ENCODE measurements at regions not wholly inside any gene's neighbourhood (a gene's known extent, or its start where the extent isn't known, plus 50 kb on each side); places are given as distances from the start of the nearest gene placed in this dataset.

DNA sequence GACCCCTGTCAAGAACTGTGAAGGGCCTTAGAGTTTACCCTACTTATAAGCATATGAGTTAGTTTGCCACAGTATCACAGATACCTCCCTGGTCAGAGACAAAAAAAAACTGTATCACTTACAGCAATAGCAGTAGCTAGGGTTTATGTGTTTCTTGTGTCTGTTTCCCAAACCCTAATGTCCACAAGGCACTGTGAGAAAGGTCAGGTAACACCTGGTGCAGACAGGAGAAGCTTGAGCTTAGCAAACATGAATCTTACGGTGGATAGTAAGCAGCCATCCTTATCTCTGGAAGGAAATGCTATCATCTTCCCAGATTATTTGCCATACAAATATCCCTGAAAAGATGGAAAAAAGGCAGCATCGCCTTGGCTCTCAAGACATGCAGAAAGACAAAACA is 208.5 kb upstream of the KCNN2 start:
- no peak for DNase-seq

GRCh38 chr5:114153833-114154232 is 208.0 kb upstream of the KCNN2 start:
- no peak for DNase-seq

DNA sequence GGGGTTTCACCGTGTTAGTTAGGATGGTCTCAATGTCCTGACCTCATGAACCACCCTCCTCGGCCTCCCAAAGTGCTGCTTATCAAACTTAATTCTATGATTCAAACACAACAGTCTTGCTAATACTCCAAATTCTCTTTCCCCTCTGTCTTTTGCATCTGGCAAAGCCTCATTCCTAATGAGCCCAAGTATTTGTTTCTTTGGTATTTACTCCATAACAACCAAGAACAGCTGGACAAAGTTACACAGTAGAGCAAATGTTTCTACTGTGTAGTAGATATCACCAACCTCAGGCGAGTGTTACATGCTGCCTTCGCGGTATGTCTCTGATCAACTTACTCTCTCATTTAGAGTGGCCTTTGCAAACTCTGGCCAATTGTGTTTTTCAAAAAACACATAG is 195.8 kb upstream of the KCNN2 start:
- no peak for DNase-seq

DNA sequence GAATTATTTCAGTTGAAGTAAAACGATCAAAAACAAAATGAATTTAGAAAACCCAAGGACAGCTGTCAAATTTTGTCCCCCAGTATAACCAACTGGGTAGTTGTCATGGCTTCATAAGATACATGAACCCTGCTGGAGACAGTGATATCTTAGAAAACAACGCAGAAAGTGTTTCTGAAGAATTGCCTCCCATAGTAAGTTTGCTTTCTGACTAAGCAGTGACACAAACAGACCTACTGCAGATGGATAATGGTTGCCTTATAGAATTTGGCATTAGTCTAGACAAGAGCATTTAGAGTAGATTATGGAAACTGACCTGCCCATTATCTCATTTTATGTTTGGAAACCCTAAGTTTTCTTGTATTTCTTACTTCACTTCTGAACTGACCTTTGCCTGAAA is 187.7 kb upstream of the KCNN2 start:
- no peak for DNase-seq

GRCh38 chr5:114174837-114175236 is 187.0 kb upstream of the KCNN2 start:
- DNase-seq: no peak

GRCh38 chr5:114176356-114176755 is 185.5 kb upstream of the KCNN2 start:
- DNase-seq: no peak

- no peak for DNase-seq
Observed at GRCh38 chr5:114179134-114179533, 182.7 kb upstream of the KCNN2 start.

GRCh38 chr5:114184006-114184405 is 177.9 kb upstream of the KCNN2 start:
- DNase-seq: no peak

DNA sequence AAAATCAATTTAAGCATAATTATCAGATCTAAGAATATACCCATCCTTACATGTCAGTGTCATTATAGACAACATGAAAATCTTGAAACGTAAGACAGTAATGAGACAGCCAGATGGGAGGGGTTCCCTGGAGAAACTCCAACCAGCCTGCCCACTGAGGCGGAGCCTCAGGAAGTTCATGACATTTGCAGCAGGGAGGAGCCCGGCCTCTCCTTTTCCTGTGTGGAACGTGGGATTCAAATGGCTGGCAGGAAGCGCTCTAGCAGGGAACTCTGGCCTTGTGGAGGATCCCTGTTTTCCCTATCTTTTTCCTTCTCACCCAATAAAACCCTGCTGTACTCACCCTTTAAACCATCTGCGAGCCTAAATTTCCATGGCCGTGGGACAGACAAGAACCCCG is 176.6 kb upstream of the KCNN2 start:
- DNase-seq: no peak

DNA sequence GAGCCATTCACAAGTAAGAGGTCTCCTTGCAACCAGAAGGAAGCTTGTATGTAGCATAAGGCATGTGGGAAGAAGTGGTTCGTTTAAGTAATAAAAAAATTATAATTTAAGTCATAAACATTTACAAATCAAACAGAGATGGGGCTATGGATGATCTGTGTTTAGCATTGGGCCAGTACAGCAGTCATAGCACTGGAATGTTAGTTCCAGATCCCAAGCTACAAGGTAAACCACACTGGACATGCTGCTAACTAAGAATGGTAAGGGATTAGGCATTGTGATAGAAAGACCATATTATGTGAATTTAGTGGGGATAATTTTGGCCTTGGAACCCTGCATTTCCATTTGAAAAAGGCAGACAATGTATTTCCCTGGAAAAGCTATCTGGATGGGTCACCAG is 170.4 kb upstream of the KCNN2 start:
- no peak for DNase-seq

GRCh38 chr5:114192108-114192507 is 169.8 kb upstream of the KCNN2 start:
- no peak for DNase-seq

DNA sequence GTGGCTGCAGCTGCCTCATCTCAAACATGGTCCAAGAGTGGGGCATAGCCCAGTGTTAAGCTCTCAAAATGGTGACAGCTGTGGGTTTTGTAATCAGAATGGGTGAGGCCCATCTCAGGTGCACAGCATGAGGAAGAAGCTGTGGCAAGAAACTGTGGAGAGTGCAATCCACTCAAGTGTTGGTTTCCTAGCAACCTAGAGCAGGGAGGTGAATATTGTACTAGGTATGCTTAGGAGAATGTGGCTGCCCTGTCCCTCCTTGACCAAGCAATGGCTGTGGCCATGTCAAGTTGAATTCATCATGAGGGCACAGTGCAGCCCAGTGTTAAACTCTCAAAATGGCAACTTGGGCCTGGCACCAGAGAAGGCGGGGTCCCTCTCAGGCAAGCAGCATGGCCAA is 160.5 kb upstream of the KCNN2 start:
- DNase-seq: no peak

- DNase-seq: no peak
Observed at GRCh38 chr5:114204923-114205322, 156.9 kb upstream of the KCNN2 start.

DNA sequence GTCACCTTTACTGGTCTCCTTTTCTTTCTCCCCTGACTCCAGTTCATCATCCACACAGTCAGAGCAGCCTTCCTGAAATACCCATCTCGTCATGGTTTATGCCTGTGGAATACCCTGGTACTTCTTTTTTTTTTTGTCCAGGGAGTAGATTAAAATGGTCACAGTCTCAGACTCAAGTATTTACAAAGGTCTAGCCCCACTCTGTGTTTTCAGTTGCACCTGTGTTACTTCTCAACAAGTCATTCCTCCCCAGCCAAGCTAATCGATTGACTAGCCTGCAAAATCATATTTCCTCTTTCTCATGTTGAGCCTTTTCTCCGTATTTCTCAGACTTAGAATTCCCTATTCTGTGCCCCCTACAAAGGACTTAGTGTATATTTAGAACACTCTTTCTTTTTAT is 155.2 kb upstream of the KCNN2 start:
- DNase-seq: no peak

DNA sequence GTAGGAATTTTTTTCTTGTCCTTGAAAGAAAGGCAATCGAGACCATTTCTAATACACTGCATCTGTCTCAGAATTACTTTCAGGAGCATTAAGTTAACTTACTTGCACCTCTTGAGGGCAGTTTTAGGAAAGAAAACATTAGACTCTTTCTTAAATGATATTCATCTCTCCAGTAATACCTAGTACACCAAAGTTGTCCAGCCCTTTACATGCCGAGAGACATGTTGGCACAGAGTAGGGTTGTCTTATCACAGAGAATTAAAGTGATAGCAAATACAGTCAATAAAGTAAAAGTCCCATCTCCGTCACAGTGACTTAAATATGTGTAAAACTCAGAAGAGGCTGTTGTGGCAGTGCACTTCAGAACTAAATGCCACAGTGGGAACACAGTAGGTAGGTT is 154.3 kb upstream of the KCNN2 start:
- DNase-seq: no peak

DNA sequence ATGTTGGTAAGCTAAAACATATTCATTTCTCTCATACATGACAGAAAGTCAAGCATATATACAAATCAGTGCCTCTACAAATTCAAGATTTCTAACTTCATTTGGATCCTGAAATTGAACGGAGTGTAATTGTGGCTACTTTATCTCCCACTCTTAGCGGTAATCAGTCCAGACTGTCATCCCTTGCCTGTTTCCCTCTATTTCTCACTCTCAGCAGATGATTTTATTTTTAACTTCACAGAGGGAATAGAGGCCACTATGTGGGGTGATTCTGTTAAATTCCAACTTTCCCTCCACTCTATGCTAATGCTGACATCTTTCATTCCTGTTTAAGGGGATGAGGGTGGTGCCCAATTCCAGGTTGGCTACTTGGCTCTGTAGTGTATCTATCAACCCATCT is 153.8 kb upstream of the KCNN2 start:
- DNase-seq: no peak

DNA sequence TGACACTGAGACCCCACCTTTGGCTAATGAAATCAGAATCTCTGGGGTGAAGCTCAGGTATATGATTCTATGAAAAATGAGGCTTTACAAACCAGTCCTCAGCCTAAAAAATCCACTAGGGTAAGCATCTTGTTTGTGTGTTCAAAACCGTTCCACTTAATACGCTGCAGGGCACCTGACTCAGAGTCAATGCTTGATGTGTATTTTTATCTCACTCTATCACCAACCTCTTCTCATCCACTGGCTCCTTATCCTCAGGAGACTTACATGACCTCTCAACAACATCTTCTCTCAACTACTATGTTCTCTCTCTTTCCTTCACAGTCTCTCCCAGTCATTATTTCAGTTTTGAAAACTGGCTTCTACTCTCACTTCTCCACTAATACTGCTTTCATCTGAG is 153.3 kb upstream of the KCNN2 start:
- DNase-seq: no peak

GRCh38 chr5:114210662-114211061 is 151.2 kb upstream of the KCNN2 start:
- no peak for DNase-seq

DNA sequence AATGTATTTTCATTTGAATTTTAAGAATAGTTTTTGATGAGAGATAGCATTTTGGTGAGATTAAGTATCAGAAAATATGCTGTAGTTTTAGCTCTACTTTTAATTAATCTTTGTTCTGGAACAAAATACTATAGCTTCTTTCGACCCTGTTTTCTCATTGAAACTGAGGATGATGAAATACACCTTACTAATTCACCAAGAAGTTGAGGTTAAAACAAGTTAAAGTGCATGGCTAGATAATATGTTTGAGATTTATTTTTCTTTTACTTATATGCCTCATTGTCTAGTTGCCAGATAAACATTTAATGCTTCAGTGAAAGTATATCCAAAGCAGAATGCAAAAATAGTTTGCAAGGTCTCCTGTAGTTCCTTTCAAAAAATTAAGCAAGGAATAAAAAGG is 140.1 kb upstream of the KCNN2 start:
- DNase-seq: no peak

DNA sequence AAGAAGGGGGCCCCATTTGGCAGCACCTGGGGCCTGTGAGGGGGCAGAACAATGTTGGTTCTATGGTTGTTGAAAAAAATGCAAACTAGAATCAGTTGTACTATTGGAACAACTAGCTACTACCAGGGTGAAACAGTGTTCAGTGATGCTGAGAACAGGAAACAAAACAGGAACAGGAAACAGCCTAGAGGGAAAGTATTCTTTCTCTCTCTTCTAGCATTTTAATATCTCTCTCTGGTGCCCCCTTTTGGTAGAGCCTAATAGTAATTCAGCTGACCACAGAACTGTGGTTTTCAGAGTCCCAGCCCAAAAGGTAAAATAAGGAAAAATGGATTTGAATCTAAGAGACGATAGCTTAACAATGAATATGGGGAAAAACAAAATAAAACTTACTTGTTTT is 138.0 kb upstream of the KCNN2 start:
- no peak for DNase-seq

DNA sequence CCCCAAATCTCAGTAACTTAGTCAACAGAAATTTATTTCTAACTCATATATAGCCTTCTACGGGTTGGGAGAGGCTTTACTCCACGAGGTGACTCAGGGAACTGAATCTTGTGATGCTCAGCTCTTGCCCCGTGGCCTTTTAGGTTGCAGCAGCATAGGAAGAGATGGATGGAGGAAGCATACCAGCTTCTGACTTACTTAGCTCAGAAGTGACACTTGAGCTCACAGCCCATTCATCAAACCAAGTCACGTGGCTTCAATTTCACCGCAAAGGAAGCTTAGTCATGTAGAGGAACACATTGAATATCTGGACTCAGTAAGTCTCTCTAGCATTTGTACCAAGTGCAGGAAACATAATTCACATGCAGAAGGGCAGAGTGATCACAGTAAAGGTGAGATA is 124.1 kb upstream of the KCNN2 start:
- no peak for DNase-seq

- no peak for DNase-seq
Observed at GRCh38 chr5:114238771-114239313, 123.0 kb upstream of the KCNN2 start.

GRCh38 chr5:114243281-114243971 is 118.4 kb upstream of the KCNN2 start:
- DNase-seq: no peak

DNA sequence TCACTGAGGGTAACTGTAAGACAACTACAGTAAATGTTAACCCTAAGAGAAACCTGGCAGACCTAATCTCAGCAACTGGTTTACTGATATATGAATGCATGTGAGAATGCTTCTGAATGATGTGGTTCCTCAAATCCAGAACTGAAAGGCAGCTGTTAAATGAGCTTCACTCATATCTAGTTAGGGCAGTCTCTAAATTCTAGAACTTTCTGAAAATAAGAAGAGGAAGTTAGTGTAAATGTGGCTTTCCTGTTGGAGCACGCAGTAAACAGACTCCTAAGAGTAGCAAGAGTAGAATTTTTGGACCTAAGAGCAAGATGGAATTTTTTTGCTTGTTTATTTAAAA is 117.9 kb upstream of the KCNN2 start:
- DNase-seq: no peak
